Suprapubic skin (tissue), 4 donors: ENCODE measurements at regions not wholly inside any gene's neighbourhood (a gene's known extent, or its start where the extent isn't known, plus 50 kb on each side); places are given as distances from the start of the nearest gene placed in this dataset.

Source experiments
- CTCF ChIP-seq, 2 donors: fragments of 200-600 bp in 1 of 2; fragments of 450-650 bp in 1 of 2; sonication (generic) in 1 of 2; IDR thresholded peaks; one replicate each; pipeline ENCODE4 v1.5.1; 2016 to 2019; ENCODE audit warnings: antibody characterized with exemption in 2 of 2, mild to moderate bottlenecking in 1 of 2, moderate library complexity in 1 of 2
- EP300 ChIP-seq: sonication (generic); formaldehyde crosslinking; IDR thresholded peaks from one replicate; pipeline ENCODE4 v1.6.1; 2017; ENCODE audit warnings: antibody characterized with exemption
- POLR2AphosphoS5 ChIP-seq, 3 donors: sonication (generic); formaldehyde crosslinking; IDR thresholded peaks; one replicate each; pipeline ENCODE4 v1.6.1; 2017; ENCODE audit warnings: antibody characterized with exemption in 3 of 3

- no peak for TF ChIP-seq CTCF (IDR thresholded peaks at IDR 0.05)
- TF ChIP-seq POLR2AphosphoS5 (IDR thresholded peaks at IDR 0.05): no peak
- no peak for TF ChIP-seq EP300
Measured at GRCh38 chr5:168142402-168142801, 149.0 kb upstream of the WWC1 start.
